Muscle of leg (tissue), 3 donors: ENCODE measurements at regions not wholly inside any gene's neighbourhood (a gene's known extent, or its start where the extent isn't known, plus 50 kb on each side); places are given as distances from the start of the nearest gene placed in this dataset.

Source experiments
- DNase-seq: peaks from one replicate; pipeline ENCODE4 v3.0.0; 2013
- H3K27ac ChIP-seq: one replicate; pipeline ENCODE4 v1.5.1; 2013; ENCODE audit warnings: mild to moderate bottlenecking, low read length, control low read depth
- H3K27me3 ChIP-seq: one replicate; pipeline ENCODE4 v1.6.1; 2013; ENCODE audit warnings: low read length; ENCODE audit not compliant: control insufficient read depth, insufficient read depth
- H3K36me3 ChIP-seq: one replicate; pipeline ENCODE4 v1.6.1; 2013; ENCODE audit warnings: low read length; ENCODE audit not compliant: control insufficient read depth, insufficient read depth
- H3K4me1 ChIP-seq: one replicate; pipeline ENCODE4 v1.6.1; 2013; ENCODE audit warnings: low read length; ENCODE audit not compliant: control insufficient read depth, insufficient read depth
- H3K4me3 ChIP-seq: one replicate; pipeline ENCODE4 v1.5.1; 2013; ENCODE audit warnings: low read length, control low read depth
- H3K9me3 ChIP-seq: replicated peaks from 2 replicates; pipeline ENCODE4 v1.6.1; 2013; ENCODE audit warnings: low read depth, low read length; ENCODE audit not compliant: control insufficient read depth
- WGBS: methylation state at CpG from one replicate; pipeline ENCODE4 v1.1.5; 2013; ENCODE audit warnings: missing lambda C conversion rate; ENCODE audit not compliant: insufficient coverage; 5-methylcytosine and 5-hydroxymethylcytosine counted together

DNA sequence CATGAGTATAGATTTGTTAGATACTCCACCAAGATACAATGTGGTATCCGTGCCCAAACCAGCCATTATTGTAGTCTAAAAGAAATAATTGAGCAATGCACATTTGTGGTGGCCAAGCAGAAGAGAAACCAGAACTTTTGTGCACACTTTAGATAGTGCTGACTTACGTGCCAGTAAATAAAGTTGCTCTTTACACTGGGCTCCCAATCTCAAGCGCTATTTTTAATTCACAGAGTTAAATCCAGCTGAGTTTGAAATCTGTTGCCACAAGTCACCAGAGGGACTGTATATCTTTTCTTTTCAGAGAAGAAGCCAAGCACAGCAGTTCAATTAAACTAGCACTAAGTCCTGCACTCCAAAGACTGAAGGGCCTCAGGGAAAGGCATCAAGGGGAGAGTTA, 680.4 kb downstream of the TDRD15 start:
- H3K4me3 ChIP-seq, result no peak overlapping the region
- H3K27me3 ChIP-seq, result no peaks in the 10 kb centered on the region
- no peaks in the 10 kb centered on the region for H3K36me3 ChIP-seq
- H3K9me3 ChIP-seq, result no peaks in the 10 kb centered on the region
- WGBS, result 70% methylated on average over 2 of the region's 3 CpGs
- DNase-seq, result no peak
- H3K27ac ChIP-seq, result no peak overlapping the region
- H3K4me1 ChIP-seq, result no peaks in the 10 kb centered on the region

DNA sequence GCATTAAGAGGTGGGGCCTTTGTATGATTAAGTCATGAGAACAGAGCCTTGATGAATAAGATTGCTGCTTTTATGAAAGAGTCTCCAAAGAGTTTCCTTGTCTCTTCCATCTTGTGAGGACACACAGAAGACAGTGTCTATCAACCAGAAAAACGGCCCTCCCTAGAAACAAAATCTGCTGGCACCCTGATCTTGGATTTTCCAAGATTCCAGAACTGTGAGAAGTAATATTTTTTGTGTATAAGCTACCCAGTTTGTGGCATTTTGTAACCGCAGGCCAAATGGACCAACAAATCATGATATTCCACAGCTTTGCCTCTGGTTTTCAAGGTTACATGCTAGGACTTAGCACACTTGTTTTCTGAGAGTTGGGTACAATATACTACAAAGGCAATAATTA, 687.8 kb downstream of the TDRD15 start:
- H3K4me1 ChIP-seq, result no peaks in the 10 kb centered on the region
- no CpG with 5 or more reads among the region's 2 CpGs for WGBS
- H3K9me3 ChIP-seq, result no peaks in the 10 kb centered on the region
- no peak overlapping the region for H3K4me3 ChIP-seq
- DNase-seq, result no peak
- no peaks in the 10 kb centered on the region for H3K27me3 ChIP-seq
- H3K36me3 ChIP-seq, result no peaks in the 10 kb centered on the region
- no peak overlapping the region for H3K27ac ChIP-seq

DNA sequence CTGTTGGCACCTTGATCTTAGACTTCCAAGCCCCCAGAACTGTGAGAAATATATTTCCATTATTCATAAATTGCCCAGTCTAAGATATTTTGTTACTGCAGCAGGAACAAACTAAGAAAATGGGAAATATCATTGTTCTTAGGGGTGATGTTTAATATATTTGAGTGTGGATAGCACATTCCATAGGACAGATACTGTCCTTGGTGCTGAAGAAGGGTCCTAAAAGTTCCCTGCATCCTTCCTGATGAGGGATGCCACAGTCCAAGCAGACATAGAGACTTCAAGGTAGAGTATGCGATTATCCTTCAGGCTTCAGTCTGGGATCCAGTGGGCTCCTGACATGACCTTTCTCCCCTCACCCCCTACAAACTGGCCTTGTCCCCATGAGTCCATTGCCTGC, 689.0 kb downstream of the TDRD15 start:
- H3K27me3 ChIP-seq, result no peaks in the 10 kb centered on the region
- no CpG with 5 or more reads among the region's 1 CpG for WGBS
- H3K36me3 ChIP-seq, result no peaks in the 10 kb centered on the region
- DNase-seq, result peak; percentile 27
- H3K27ac ChIP-seq, result no peak overlapping the region
- no peak overlapping the region for H3K4me3 ChIP-seq
- no peaks in the 10 kb centered on the region for H3K9me3 ChIP-seq
- H3K4me1 ChIP-seq, result no peaks in the 10 kb centered on the region

DNA sequence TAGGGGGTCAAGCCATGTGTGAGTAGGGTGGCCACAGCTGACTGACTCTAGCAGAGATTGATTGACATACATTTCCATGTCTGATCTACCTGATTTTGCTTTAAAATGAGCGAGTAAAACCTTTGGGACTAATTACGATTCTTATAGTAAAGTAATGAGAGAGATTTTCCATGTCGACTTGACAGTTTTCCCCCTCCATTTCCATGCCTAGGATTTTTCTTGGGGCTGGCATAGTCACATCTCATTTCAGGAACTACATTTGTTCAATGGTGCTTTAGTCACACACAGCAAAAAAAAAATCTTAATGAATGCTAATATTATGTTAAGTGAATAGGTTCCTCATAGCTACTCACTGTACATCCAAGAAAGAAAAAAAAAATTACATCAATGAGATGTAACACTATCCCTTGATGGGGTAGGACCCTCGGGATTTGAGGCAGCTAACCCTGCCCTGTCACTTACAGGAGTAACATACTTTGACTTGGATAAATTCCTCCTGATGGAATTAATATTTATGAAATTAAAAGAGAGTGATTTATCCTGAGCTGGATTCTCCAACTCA, 690.9 kb downstream of the TDRD15 start:
- H3K27ac ChIP-seq, result no peak overlapping the region
- no peak for DNase-seq
- no peaks in the 10 kb centered on the region for H3K9me3 ChIP-seq
- H3K27me3 ChIP-seq, result no peaks in the 10 kb centered on the region
- WGBS, result no CpG with 5 or more reads among the region's 4 CpGs
- H3K4me3 ChIP-seq, result no peak overlapping the region
- no peaks in the 10 kb centered on the region for H3K4me1 ChIP-seq
- H3K36me3 ChIP-seq, result no peaks in the 10 kb centered on the region

DNA sequence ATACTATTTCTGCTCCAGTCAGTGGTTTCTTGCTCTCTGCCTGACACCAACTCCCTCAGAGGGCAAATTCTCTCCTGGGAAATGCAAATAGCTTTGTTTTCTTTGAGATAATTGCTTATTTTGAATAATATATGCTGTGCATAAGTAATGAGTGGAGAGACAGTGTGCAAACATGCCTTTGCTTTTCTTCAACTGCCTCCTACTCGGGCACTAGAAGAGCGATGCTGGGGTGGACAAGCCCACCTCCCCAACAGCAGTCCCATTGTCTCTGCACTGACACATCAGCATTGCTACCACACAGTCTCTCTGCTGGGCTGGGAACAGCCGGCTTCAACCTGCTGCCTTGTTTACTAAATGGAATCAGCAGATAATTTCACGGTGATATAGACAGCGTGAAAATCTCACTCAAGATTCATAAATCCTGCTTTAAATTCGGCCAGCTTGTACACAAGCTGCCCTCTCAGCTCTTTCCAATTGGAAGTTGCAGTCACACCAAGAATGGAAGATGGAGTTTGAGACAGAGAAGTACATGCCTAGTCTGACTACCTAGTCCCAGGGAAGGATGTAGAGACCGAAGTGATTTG, 694.5 kb downstream of the TDRD15 start:
- no peak for DNase-seq
- Histone ChIP-seq H3K36me3 (no peaks in the 10 kb centered on the region), H3K27me3 (no peaks in the 10 kb centered on the region), H3K4me1 (no peaks in the 10 kb centered on the region), H3K4me3 (no peak overlapping the region), H3K9me3 (no peaks in the 10 kb centered on the region), H3K27ac (no peak overlapping the region)
- 85% methylated on average over 5 of the region's 7 CpGs for WGBS

DNA sequence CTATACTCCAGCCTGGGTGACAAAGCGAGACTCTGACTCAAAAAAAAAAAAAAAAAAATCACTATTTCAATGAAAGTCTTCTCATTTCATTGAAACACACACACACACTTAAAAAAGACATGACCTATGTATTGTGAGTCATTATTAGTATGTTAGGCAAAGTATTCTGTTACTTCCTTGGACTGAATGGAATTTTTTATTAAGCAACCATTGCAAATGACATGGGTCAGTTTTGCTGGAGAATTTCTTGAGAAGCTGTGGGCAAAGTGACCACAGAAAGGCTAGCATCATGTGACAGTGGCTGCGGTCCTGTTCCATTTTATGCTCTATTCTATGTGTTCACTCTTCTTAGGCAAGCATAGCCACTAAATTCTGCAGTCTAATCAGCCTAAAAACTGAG, 695.7 kb downstream of the TDRD15 start:
- Histone ChIP-seq H3K4me3 (no peak overlapping the region), H3K27ac (no peak overlapping the region), H3K36me3 (no peaks in the 10 kb centered on the region), H3K9me3 (no peaks in the 10 kb centered on the region), H3K4me1 (no peaks in the 10 kb centered on the region), H3K27me3 (no peaks in the 10 kb centered on the region)
- no peak for DNase-seq
- no CpG with 5 or more reads among the region's 2 CpGs for WGBS

DNA sequence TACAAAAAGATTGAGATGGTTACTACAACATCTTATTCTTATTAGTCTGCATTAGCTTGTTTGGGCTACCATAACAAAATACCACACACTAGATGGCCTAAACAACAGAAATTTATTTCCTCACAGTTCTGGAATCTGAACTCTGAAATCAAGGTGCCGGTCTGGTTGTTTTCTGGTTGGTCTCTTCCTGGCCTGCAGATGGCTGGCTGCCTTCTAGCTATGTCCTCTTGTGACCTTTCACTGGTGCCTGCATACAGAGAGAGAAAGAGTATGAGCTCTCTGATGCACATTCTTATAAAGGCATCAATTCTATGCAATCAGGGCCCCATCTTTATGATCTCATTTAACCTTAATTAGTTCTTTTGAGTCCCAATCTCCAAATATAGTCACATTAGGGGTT, 696.5 kb downstream of the TDRD15 start:
- Histone ChIP-seq H3K27me3 (no peaks in the 10 kb centered on the region), H3K4me3 (no peak overlapping the region), H3K4me1 (no peaks in the 10 kb centered on the region), H3K9me3 (no peaks in the 10 kb centered on the region), H3K27ac (no peak overlapping the region), H3K36me3 (no peaks in the 10 kb centered on the region)
- no peak for DNase-seq
- WGBS, result no CpG with 5 or more reads among the region's 1 CpG

DNA sequence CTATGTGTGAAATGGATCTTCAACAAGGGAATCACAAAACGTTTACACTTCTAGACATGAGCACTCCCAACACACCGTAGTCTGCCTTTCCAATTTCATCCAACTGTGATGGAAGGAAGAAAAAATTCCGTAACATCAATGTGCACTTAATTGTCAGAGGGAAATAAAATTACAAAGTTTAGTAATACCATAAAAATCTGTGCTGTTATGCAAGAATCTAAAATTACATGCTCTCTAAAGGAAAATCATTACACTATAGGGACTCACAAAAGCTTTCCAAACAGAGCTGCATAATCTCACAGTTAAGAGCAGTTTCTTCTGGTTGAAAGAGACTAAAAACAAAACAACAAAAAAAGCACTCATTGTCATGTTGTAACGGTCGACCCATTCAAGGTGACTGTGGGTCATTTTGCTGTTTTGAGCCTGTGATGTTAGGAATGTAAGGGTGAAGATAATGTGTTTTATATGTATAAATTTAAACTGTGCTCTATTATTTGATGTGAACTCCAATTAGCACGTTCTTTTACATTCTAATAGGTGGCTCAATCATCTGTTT, 698.0 kb downstream of the TDRD15 start:
- DNase-seq, result peak; percentile 74
- Histone ChIP-seq H3K9me3 (no peaks in the 10 kb centered on the region), H3K27ac (no peak overlapping the region), H3K4me1 (no peaks in the 10 kb centered on the region), H3K36me3 (no peaks in the 10 kb centered on the region), H3K4me3 (no peak overlapping the region), H3K27me3 (no peaks in the 10 kb centered on the region)
- WGBS, result no CpG with 5 or more reads among the region's 6 CpGs

DNA sequence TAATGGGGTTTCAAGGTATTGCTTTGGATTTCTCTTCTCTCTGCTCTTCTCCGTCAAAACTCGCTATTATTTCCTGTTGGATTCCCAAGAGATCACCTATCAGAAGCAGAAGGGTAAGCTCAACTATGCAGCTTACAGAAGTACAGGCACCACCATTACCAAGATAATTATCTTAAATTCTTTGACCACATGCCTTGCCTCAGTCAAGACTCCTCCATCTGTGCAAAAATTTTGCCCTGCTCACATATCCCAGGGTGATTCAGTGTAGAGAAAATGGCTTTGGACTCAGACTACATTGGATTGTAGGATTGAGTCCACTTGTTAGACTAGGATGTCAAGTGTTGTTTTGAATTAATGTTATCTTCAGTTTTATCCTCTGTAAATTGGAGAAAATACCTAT, 698.7 kb downstream of the TDRD15 start:
- DNase-seq, result no peak
- Histone ChIP-seq H3K27me3 (no peaks in the 10 kb centered on the region), H3K4me1 (no peaks in the 10 kb centered on the region), H3K27ac (no peak overlapping the region), H3K4me3 (no peak overlapping the region), H3K36me3 (no peaks in the 10 kb centered on the region), H3K9me3 (no peaks in the 10 kb centered on the region)
- no CpG with 5 or more reads among the region's 2 CpGs for WGBS

DNA sequence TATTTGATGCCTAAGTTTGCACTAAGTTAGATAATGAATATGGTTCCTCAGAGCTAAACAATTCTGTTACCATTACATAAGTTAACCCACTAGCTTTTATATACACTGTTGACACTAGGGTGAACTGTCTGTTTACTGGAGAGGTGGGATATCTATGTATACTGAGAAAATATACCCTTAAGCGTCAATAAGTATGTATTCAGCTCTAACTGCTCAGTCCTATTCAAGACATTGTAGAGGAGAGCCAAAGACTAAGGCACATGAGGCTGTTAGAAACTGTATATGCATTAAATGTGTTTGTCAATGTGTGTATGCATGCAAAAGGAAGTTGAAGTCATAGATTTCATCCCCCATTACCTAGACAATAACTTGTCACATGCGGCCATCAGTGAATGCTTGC, 710.0 kb downstream of the TDRD15 start:
- no peak for DNase-seq
- H3K36me3 ChIP-seq, result no peaks in the 10 kb centered on the region
- WGBS, result no CpG with 5 or more reads among the region's 2 CpGs

DNA sequence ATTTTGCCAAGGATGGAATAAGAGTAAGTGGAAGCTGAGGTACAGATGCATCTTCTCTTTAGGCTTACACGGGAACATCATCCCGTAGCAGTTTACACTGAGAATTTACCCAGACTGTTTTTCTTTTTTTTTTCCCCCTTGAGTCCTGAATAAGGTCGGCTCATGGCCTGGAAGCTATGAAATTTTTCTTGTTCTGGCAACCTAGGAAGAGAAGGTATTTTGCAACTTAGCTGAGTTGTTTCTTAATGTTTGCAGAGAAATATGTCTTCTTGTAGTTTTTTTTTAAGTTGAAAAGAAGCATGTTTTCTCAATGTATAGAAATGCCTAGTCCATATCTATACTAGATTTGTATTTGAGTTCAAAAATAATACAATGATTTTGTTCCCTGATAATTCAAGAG, 712.5 kb downstream of the TDRD15 start:
- Histone ChIP-seq H3K27me3 (no peaks in the 10 kb centered on the region), H3K4me3 (no peak overlapping the region), H3K4me1 (no peaks in the 10 kb centered on the region), H3K9me3 (no peaks in the 10 kb centered on the region), H3K36me3 (no peaks in the 10 kb centered on the region), H3K27ac (no peak overlapping the region)
- WGBS, result no CpG with 5 or more reads among the region's 3 CpGs
- no peak for DNase-seq

More for the DNA sequence above, 710.0 kb downstream of the TDRD15 start:
- Histone ChIP-seq H3K4me3 (no peak overlapping the region), H3K4me1 (no peaks in the 10 kb centered on the region), H3K9me3 (no peaks in the 10 kb centered on the region), H3K27ac (no peak overlapping the region), H3K27me3 (no peaks in the 10 kb centered on the region)
